ENCODE measurements at regions not wholly inside any gene's neighbourhood (a gene's known extent, or its start where the extent isn't known, plus 50 kb on each side); places are given as distances from the start of the nearest gene placed in this dataset.

DNA sequence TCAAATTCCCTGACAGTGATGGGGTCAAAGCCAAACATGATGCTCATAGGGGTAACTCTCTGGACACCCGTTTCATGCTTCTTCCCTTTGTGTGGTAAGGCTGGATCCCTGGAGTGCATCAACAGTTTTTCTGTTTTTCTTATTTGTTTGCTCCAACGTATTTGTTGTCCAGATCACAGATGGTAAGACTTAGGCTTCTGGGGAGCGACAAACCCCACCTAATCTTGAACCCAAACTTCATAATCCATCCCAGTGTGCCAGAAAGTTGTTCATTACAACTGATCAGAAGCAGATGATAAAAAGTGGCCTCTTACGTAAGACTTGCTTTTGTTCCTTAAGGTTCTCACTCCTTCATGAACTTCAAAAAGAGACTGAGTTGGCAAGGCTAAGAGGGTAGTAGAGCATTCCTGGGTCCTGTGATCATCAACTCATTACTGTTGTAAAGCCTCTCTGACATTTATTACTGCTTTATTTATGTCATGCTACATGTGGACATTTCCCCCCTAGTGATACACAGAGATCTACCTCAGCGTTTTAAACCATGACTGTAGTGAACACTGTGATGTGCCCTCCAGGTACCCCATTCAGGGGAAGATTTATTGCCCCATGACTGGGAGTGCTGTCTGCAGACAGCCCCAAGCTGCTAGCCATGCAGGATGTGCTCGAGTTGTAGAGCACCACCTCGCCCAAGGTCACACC lies 125.6 kb downstream of the CCDC71L start:
- TF ChIP-seq, protein P1, sequence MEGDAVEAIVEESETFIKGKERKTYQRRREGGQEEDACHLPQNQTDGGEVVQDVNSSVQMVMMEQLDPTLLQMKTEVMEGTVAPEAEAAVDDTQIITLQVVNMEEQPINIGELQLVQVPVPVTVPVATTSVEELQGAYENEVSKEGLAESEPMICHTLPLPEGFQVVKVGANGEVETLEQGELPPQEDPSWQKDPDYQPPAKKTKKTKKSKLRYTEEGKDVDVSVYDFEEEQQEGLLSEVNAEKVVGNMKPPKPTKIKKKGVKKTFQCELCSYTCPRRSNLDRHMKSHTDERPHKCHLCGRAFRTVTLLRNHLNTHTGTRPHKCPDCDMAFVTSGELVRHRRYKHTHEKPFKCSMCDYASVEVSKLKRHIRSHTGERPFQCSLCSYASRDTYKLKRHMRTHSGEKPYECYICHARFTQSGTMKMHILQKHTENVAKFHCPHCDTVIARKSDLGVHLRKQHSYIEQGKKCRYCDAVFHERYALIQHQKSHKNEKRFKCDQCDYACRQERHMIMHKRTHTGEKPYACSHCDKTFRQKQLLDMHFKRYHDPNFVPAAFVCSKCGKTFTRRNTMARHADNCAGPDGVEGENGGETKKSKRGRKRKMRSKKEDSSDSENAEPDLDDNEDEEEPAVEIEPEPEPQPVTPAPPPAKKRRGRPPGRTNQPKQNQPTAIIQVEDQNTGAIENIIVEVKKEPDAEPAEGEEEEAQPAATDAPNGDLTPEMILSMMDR (IDR thresholded peaks at IDR 0.05): no peak
- no peak for TF ChIP-seq POLR2A (IDR thresholded peaks at IDR 0.05)
